H9 (cell line): ENCODE measurements at regions not wholly inside any gene's neighbourhood (a gene's known extent, or its start where the extent isn't known, plus 50 kb on each side); places are given as distances from the start of the nearest gene placed in this dataset.

Source experiments
- DNase-seq: peaks from one replicate; pipeline ENCODE4 v3.0.0-alpha.2; 2017
- H2AFZ ChIP-seq: one replicate; pipeline ENCODE4 v1.6.1; 2013; ENCODE audit warnings: mild to moderate bottlenecking, low read length, control low read depth, moderate library complexity
- H2AK5ac ChIP-seq: 2 replicates; pipeline ENCODE4 v1.6.1; 2013; ENCODE audit warnings: low read length, control low read depth, mixed read lengths; ENCODE audit not compliant: insufficient read length
- H2BK120ac ChIP-seq: one replicate; pipeline ENCODE4 v1.6.1; 2013; ENCODE audit warnings: low read depth, mild to moderate bottlenecking, low read length, control low read depth, inconsistent platforms; ENCODE audit not compliant: poor library complexity, severe bottlenecking
- H2BK12ac ChIP-seq: 2 replicates; pipeline ENCODE4 v1.6.1; 2013; ENCODE audit warnings: low read length, control low read depth, mixed read lengths, low read depth; ENCODE audit not compliant: insufficient read length
- H2BK15ac ChIP-seq: 2 replicates; pipeline ENCODE4 v1.6.1; 2013; ENCODE audit warnings: low read depth, low read length, control low read depth
- H2BK20ac ChIP-seq: one replicate; pipeline ENCODE4 v1.6.1; 2013; ENCODE audit warnings: low read depth, mild to moderate bottlenecking, low read length, control low read depth, inconsistent platforms; ENCODE audit not compliant: poor library complexity, severe bottlenecking
- H2BK5ac ChIP-seq: 2 replicates; pipeline ENCODE4 v1.6.1; 2013; ENCODE audit warnings: low read length, control low read depth, mixed read lengths; ENCODE audit not compliant: insufficient read length
- H3K14ac ChIP-seq: 2 replicates; pipeline ENCODE4 v1.6.1; 2013; ENCODE audit warnings: low read length, control low read depth; ENCODE audit not compliant: insufficient read depth
- H3K18ac ChIP-seq: 2 replicates; pipeline ENCODE4 v1.6.1; 2013; ENCODE audit warnings: low read depth, mild to moderate bottlenecking, mixed read lengths, low read length, control low read depth; ENCODE audit not compliant: insufficient read length
- H3K23ac ChIP-seq: 2 replicates; pipeline ENCODE4 v1.6.1; 2013; ENCODE audit warnings: low read length, control low read depth, mixed read lengths, low read depth; ENCODE audit not compliant: insufficient read length
- H3K23me2 ChIP-seq: 2 replicates; pipeline ENCODE4 v1.6.1; 2013; ENCODE audit warnings: low read depth, mild to moderate bottlenecking, mixed read lengths, low read length, control low read depth; ENCODE audit not compliant: insufficient read length, poor library complexity, severe bottlenecking
- H3K27ac ChIP-seq: 2 replicates; pipeline ENCODE4 v1.5.1; 2013; ENCODE audit warnings: low read length, control low read depth, mixed read lengths, low read depth; ENCODE audit not compliant: insufficient read length
- H3K27me3 ChIP-seq: 2 replicates; pipeline ENCODE4 v1.6.1; 2013; ENCODE audit warnings: low read length, control low read depth, inconsistent platforms; ENCODE audit not compliant: insufficient read depth
- H3K4ac ChIP-seq: 2 replicates; pipeline ENCODE4 v1.6.1; 2013; ENCODE audit warnings: low read depth, mild to moderate bottlenecking, control low read depth, inconsistent platforms, low read length, moderate library complexity
- H3K4me1 ChIP-seq: 2 replicates; pipeline ENCODE4 v1.6.1; 2013; ENCODE audit warnings: low read length, control low read depth, inconsistent platforms; ENCODE audit not compliant: insufficient read depth
- H3K4me2 ChIP-seq: 2 replicates; pipeline ENCODE4 v1.6.1; 2013; ENCODE audit warnings: low read length, control low read depth, mixed read lengths; ENCODE audit not compliant: insufficient read length, insufficient read depth
- H3K56ac ChIP-seq: 2 replicates; pipeline ENCODE4 v1.6.1; 2013; ENCODE audit warnings: low read depth, mild to moderate bottlenecking, mixed read lengths, low read length, control low read depth; ENCODE audit not compliant: insufficient read length
- H3K79me1 ChIP-seq: 2 replicates; pipeline ENCODE4 v1.6.1; 2013; ENCODE audit warnings: low read depth, mild to moderate bottlenecking, moderate library complexity, low read length, control low read depth, inconsistent platforms; ENCODE audit not compliant: insufficient read depth, poor library complexity, severe bottlenecking
- H3K79me2 ChIP-seq: 2 replicates; pipeline ENCODE4 v1.6.1; 2013; ENCODE audit warnings: low read length, control low read depth, inconsistent platforms; ENCODE audit not compliant: insufficient read depth
- H3K9ac ChIP-seq: 2 replicates; pipeline ENCODE4 v1.6.1; 2013; ENCODE audit warnings: low read length, control low read depth, mixed read lengths; ENCODE audit not compliant: insufficient read length; ENCODE audit errors: extremely low read depth
- H3K9me3 ChIP-seq: one replicate; pipeline ENCODE4 v1.6.1; 2013; ENCODE audit warnings: low read depth, low read length, inconsistent platforms; ENCODE audit not compliant: control insufficient read depth
- H3T11ph ChIP-seq: one replicate; pipeline ENCODE4 v1.6.1; 2013; ENCODE audit warnings: mild to moderate bottlenecking, low read length, control low read depth, inconsistent platforms
- H4K20me1 ChIP-seq: one replicate; pipeline ENCODE4 v1.6.1; 2013; ENCODE audit not compliant: control insufficient read depth, insufficient read length, insufficient read depth
- H4K5ac ChIP-seq: 2 replicates; pipeline ENCODE4 v1.6.1; 2013; ENCODE audit warnings: low read depth, mild to moderate bottlenecking, mixed read lengths, low read length, control low read depth; ENCODE audit not compliant: insufficient read length
- H4K8ac ChIP-seq: replicated peaks from 2 replicates; pipeline ENCODE4 v1.6.1; 2013; ENCODE audit warnings: low read length, control low read depth, mixed read lengths, low read depth; ENCODE audit not compliant: insufficient read length
- H4K91ac ChIP-seq: 2 replicates; pipeline ENCODE4 v1.6.1; 2013; ENCODE audit warnings: low read depth, mild to moderate bottlenecking, moderate library complexity, mixed read lengths, low read length, control low read depth; ENCODE audit not compliant: insufficient read length
- H3K27ac Mint-ChIP-seq, 3 experiments: 2 replicates in 2 of 3; 3 replicates in 1 of 3; pipeline ENCODE4 v1.8.0; 2020 to 2021; ENCODE audit warnings: mixed read lengths in 3 of 3, mild to moderate bottlenecking in 1 of 3, moderate library complexity in 1 of 3
- H3K27me3 Mint-ChIP-seq: 2 replicates; pipeline ENCODE4 v1.8.0; 2021; ENCODE audit warnings: low read depth, mild to moderate bottlenecking, moderate library complexity, mixed read lengths
- H3K36me3 Mint-ChIP-seq, 3 experiments: 2 replicates in 2 of 3; 3 replicates in 1 of 3; pipeline ENCODE4 v1.8.0; 2020 to 2021; ENCODE audit warnings: low read depth in 3 of 3, mixed read lengths in 3 of 3; ENCODE audit not compliant: insufficient read depth in 1 of 3
- H3K4me1 Mint-ChIP-seq, 2 experiments: 2 replicates each; pipeline ENCODE4 v1.8.0; 2020; ENCODE audit warnings: mixed read lengths in 2 of 2
- H3K4me3 Mint-ChIP-seq, 2 experiments: 2 replicates in 1 of 2; 3 replicates in 1 of 2; pipeline ENCODE4 v1.8.0; 2020 to 2021; ENCODE audit warnings: mild to moderate bottlenecking in 2 of 2, mixed read lengths in 2 of 2, moderate library complexity in 1 of 2
- H3K9me3 Mint-ChIP-seq, 2 experiments: 2 replicates in 1 of 2; 3 replicates in 1 of 2; pipeline ENCODE4 v1.8.0; 2020; ENCODE audit warnings: mild to moderate bottlenecking in 2 of 2, mixed read lengths in 2 of 2, moderate library complexity in 1 of 2
- CTCF ChIP-seq: fragments of 200-600 bp; sonication (generic); conservative IDR thresholded peaks from 3 replicates; pipeline ENCODE4 v1.8.0; 2021; ENCODE audit warnings: antibody characterized with exemption, mild to moderate bottlenecking
- WGBS: extraction: QIAGEN DNeasy Blood & Tissue Kit; methylation state at CpG from one replicate; pipeline ENCODE4 v1.1.7; 2013; ENCODE audit warnings: missing lambda C conversion rate, low lambda C conversion rate, mixed read lengths; ENCODE audit not compliant: insufficient read length; ENCODE audit errors: extremely low coverage; 5-methylcytosine and 5-hydroxymethylcytosine counted together

GRCh38 chr13:84962141-84962750 lies 837.0 kb downstream of the SLITRK6 start:
- Histone ChIP-seq H3K9ac (no peak overlapping the region), H3K23ac (no peak overlapping the region), H4K8ac (no peak overlapping the region), H3K18ac (no peak overlapping the region), H3K14ac (no peak overlapping the region; the same call in 1 of the 2 replicates), H3T11ph (no peak overlapping the region), H2BK12ac (no peak overlapping the region), H3K4me2 (no peak overlapping the region), H3K79me1 (no peaks in the 10 kb centered on the region), H3K79me2 (no peaks in the 10 kb centered on the region), H3K4me1 (no peaks in the 10 kb centered on the region), H4K20me1 (no peaks in the 10 kb centered on the region), H2AFZ (no peak overlapping the region), H2BK120ac (no peak overlapping the region), H3K23me2 (no peaks in the 10 kb centered on the region), H3K27ac (no peak overlapping the region), H2BK15ac (no peak overlapping the region), H2BK5ac (no peak overlapping the region), H4K91ac (no peak overlapping the region), H4K5ac (no peak overlapping the region), H2BK20ac (no peak overlapping the region), H3K9me3 (no peaks in the 10 kb centered on the region), H2AK5ac (no peak overlapping the region), H3K27me3 (no peaks in the 10 kb centered on the region), H3K4ac (no peak overlapping the region), H3K56ac (no peak overlapping the region)
- Mint-ChIP-seq H3K36me3 (no peaks in the 10 kb centered on the region; a peak in 1 of 7 replicates), H3K27ac (no peak overlapping the region), H3K27me3 (no peaks in the 10 kb centered on the region), H3K4me3 (no peak overlapping the region), H3K9me3 (peaks cover 0 to 2% of the 10 kb centered on the region in 2 experiments; a peak in 2 of 5 replicates), H3K4me1 (no peaks in the 10 kb centered on the region)
- DNase-seq, result no peak
- TF ChIP-seq CTCF, result no peak
- WGBS, result no CpG with 5 or more reads among the region's 12 CpGs
